SK-N-SH (cell line): ENCODE measurements at regions not wholly inside any gene's neighbourhood (a gene's known extent, or its start where the extent isn't known, plus 50 kb on each side); places are given as distances from the start of the nearest gene placed in this dataset.
"Not testable (repeated sequence)": the region's sequence is repeated elsewhere in the genome, so short reads cannot be mapped to it uniquely, and the experiment has no call there.

Experiments used
- CTCF ChIA-PET: fragments of 300-600, 350-600 bp; formaldehyde crosslinking; extraction: SDS; loops from one replicate; lab custom pipeline; 2021; lab: Yijun Ruan, JAX
- POLR2A ChIA-PET: fragments of 350-600 bp; sonication (Branson Sonifier 250); formaldehyde crosslinking; extraction: SDS; loops from one replicate; lab custom pipeline; 2020; ENCODE audit warnings: antibody characterized with exemption, inconsistent platforms; lab: Yijun Ruan, JAX
- DNase-seq: peaks from one replicate; pipeline ENCODE4 v3.0.0; 2012
- H2AFZ ChIP-seq: fragments of 200-600 bp; sonication (generic); 2 replicates; pipeline ENCODE4 v1.8.1; 2016; ENCODE audit warnings: antibody characterized with exemption, mild to moderate bottlenecking, low read depth
- H3F3A ChIP-seq: fragments of 200-600 bp; sonication (generic); replicated peaks from 2 replicates; pipeline ENCODE3; 2016; ENCODE audit warnings: antibody characterized with exemption, mild to moderate bottlenecking; ENCODE audit not compliant: insufficient read depth
- H3K27ac ChIP-seq, 2 experiments: fragments of 200-500 bp in 1 of 2; fragments of 200-600 bp in 1 of 2; sonication (Bioruptor generic) in 1 of 2; sonication (generic), shearing (Covaris generic) in 1 of 2; 2 replicates each; pipeline versions ENCODE4 v1.5.1 to v1.6.1; 2014 to 2016; ENCODE audit warnings: low read depth in 2 of 2, inconsistent platforms in 1 of 2, low read length in 1 of 2, mild to moderate bottlenecking in 1 of 2, mixed read lengths in 1 of 2
- H3K27me3 ChIP-seq: fragments of 200-600 bp; sonication (generic), shearing (Covaris generic); 2 replicates; pipeline ENCODE4 v1.6.1; 2016; ENCODE audit warnings: mixed run types; ENCODE audit not compliant: insufficient read depth
- H3K36me3 ChIP-seq, 2 experiments: fragments of 200-500 bp in 1 of 2; fragments of 200-600 bp in 1 of 2; sonication (Bioruptor generic) in 1 of 2; sonication (generic) in 1 of 2; replicated peaks in 1 of 2; 2 replicates each; pipeline versions ENCODE3 to v1.5.1; 2014 to 2016; ENCODE audit warnings: low read length in 1 of 2, mild to moderate bottlenecking in 1 of 2; ENCODE audit not compliant: insufficient read depth in 2 of 2, control insufficient read depth in 1 of 2
- H3K4me1 ChIP-seq, 2 experiments: fragments of 200-500 bp in 1 of 2; fragments of 200-600 bp in 1 of 2; sonication (Bioruptor generic) in 1 of 2; sonication (generic), shearing (Covaris generic) in 1 of 2; 2 replicates each; pipeline versions ENCODE4 v1.5.1 to v1.6.1; 2014 to 2016; ENCODE audit warnings: low read depth in 1 of 2, low read length in 1 of 2, mixed run types in 1 of 2; ENCODE audit not compliant: insufficient read depth in 2 of 2, control insufficient read depth in 1 of 2
- H3K4me2 ChIP-seq: fragments of 200-600 bp; sonication (generic), shearing (Covaris generic); 2 replicates; pipeline ENCODE4 v1.6.1; 2017; ENCODE audit warnings: mixed run types
- H3K4me3 ChIP-seq, 2 experiments: fragments of 200-500 bp in 1 of 2; fragments of 200-600 bp in 1 of 2; sonication (Bioruptor generic) in 1 of 2; sonication (generic), shearing (Covaris generic) in 1 of 2; 2 replicates each; pipeline versions ENCODE4 v1.5.1 to v1.8.1; 2014 to 2016; ENCODE audit warnings: low read depth in 2 of 2, inconsistent platforms in 1 of 2, low read length in 1 of 2, mild to moderate bottlenecking in 1 of 2, mixed read lengths in 1 of 2, moderate library complexity in 1 of 2
- H3K79me2 ChIP-seq: fragments of 200-600 bp; sonication (generic); 2 replicates; pipeline ENCODE4 v1.8.1; 2017; ENCODE audit warnings: mild to moderate bottlenecking; ENCODE audit not compliant: insufficient read depth
- H3K9ac ChIP-seq: fragments of 200-600 bp; sonication (generic); 2 replicates; pipeline ENCODE4 v1.6.1; 2017; ENCODE audit warnings: mixed run types
- H3K9me2 ChIP-seq: fragments of 200-600 bp; sonication (generic); 2 replicates; pipeline ENCODE4 v1.6.1; 2017; ENCODE audit warnings: mixed run types
- H3K9me3 ChIP-seq: fragments of 200-600 bp; sonication (generic); 2 replicates; pipeline ENCODE4 v1.6.1; 2017; ENCODE audit warnings: mixed run types, mild to moderate bottlenecking, moderate library complexity
- H4K20me1 ChIP-seq: fragments of 200-600 bp; sonication (generic); 2 replicates; pipeline ENCODE4 v1.6.1; 2017; ENCODE audit warnings: mild to moderate bottlenecking, mixed run types; ENCODE audit not compliant: insufficient read depth
- ELF1 ChIP-seq: IDR thresholded peaks from 2 replicates; pipeline ENCODE4 v1.4.0; 2012
- FOSL2 ChIP-seq: IDR thresholded peaks from 2 replicates; pipeline ENCODE4 v1.4.0; 2012; ENCODE audit warnings: low read depth, mild to moderate bottlenecking, moderate library complexity, borderline replicate concordance
- FOXJ3 ChIP-seq: sonication (generic); formaldehyde crosslinking; IDR thresholded peaks from 2 replicates; pipeline ENCODE4 v1.5.1; 2020; ENCODE audit warnings: mild to moderate bottlenecking, missing genetic modification reagents
- JUND ChIP-seq: IDR thresholded peaks from 2 replicates; pipeline ENCODE4 v1.4.0; 2012
- NFIC ChIP-seq: IDR thresholded peaks from 2 replicates; pipeline ENCODE4 v1.4.0; 2012; ENCODE audit warnings: borderline replicate concordance
- NRF1 ChIP-seq: IDR thresholded peaks from 2 replicates; pipeline ENCODE4 v1.6.1; 2012; ENCODE audit warnings: low read depth, mild to moderate bottlenecking, low read length
- POLR2AphosphoS5 ChIP-seq: IDR thresholded peaks from 2 replicates; pipeline ENCODE4 v1.6.1; 2012; ENCODE audit warnings: low read depth, low read length
- RAD21 ChIP-seq: IDR thresholded peaks from 2 replicates; pipeline ENCODE4 v1.6.1; 2012; ENCODE audit warnings: mild to moderate bottlenecking, low read length
- RFX5 ChIP-seq: IDR thresholded peaks from 2 replicates; pipeline ENCODE4 v1.6.1; 2012; ENCODE audit warnings: mild to moderate bottlenecking, improper control_type of control experiment, low read length
- TAF1 ChIP-seq: IDR thresholded peaks from 2 replicates; pipeline ENCODE4 v1.6.1; 2012; ENCODE audit warnings: low read depth, mild to moderate bottlenecking, low read length, moderate library complexity, borderline replicate concordance
- TCF12 ChIP-seq: IDR thresholded peaks from 2 replicates; pipeline ENCODE4 v1.4.0; 2012
- TEAD4 ChIP-seq: IDR thresholded peaks from 2 replicates; pipeline ENCODE4 v1.4.0; 2012; ENCODE audit warnings: mild to moderate bottlenecking, borderline replicate concordance; ENCODE audit not compliant: insufficient read depth
- YY1 ChIP-seq: IDR thresholded peaks from 2 replicates; pipeline ENCODE4 v1.4.0; 2012; ENCODE audit warnings: low read depth, mild to moderate bottlenecking
- WGBS: methylation state at CpG from one replicate; pipeline ENCODE4 v1.1.6; 2017; ENCODE audit warnings: low lambda C conversion rate; 5-methylcytosine and 5-hydroxymethylcytosine counted together
- TF ChIP-seq, protein P1 (sequence below): IDR thresholded peaks from 2 replicates; pipeline ENCODE4 v1.4.0; 2012; ENCODE audit warnings: low read depth, borderline replicate concordance
- TF ChIP-seq, protein P2 (sequence below): IDR thresholded peaks from 2 replicates; pipeline ENCODE4 v1.4.0; 2012; ENCODE audit warnings: low read depth, borderline replicate concordance
- TF ChIP-seq, protein P3 (sequence below): fragments of 200-600 bp; sonication (generic); IDR thresholded peaks from 2 replicates; pipeline ENCODE4 v1.6.1; 2017; ENCODE audit warnings: antibody characterized with exemption, mild to moderate bottlenecking, moderate library complexity
- TF ChIP-seq, protein P4 (sequence below): IDR thresholded peaks from 2 replicates; pipeline ENCODE4 v1.4.0; 2012; ENCODE audit warnings: low read depth
- TF ChIP-seq, protein P5 (sequence below): IDR thresholded peaks from 2 replicates; pipeline ENCODE4; 2012

DNA sequence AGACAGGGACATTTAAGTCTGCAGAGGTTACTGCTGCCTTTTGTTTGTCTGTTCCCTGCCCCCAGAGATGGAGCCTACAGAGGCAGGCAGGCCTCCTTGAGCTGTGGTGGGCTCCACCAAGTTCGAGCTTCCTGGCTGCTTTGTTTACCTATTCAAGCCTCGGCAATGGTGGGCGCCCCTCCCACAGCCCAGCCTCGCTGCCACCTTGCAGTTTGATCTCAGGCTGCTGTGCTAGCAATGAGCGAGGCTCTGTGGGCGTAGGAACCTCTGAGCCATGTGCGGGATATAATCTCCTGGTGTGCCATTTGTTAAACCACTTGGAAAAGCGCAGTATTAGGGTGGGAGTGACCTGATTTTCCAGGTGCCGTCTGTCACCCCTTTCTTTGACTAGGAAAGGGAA, 942.8 kb upstream of the CELF2 start:
- not testable (repeated sequence) for H3K79me2 ChIP-seq, H3F3A ChIP-seq
- WGBS, result 32% methylated on average over 8 of the region's 9 CpGs

DNA sequence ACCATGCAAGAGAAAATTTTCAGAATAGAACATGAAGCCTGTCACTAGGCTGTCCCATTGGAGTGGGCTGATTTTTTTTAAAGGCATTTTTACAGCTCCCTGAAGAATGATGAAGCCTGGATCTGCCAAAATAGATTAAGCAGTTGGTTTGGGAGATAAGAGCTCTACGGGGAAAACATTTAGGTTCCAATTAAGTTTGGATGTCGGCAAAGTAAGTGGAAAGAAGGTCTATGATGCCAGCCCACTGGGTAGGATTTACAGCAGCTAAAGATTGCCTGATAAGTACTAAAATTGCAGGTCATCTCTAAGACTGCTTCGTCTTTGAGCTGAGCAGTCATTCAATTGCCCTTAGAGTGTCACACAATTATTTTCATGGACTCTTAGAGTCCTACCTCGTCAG, 939.2 kb upstream of the CELF2 start:
- Histone ChIP-seq H2AFZ (no peak overlapping the region), H3K36me3 (no peaks in the 10 kb centered on the region), H3K27ac (no peak overlapping the region), H3K4me1 (no peaks in the 10 kb centered on the region), H3K27me3 (no peaks in the 10 kb centered on the region), H4K20me1 (no peaks in the 10 kb centered on the region), H3F3A (no peaks in the 10 kb centered on the region), H3K9me2 (no peaks in the 10 kb centered on the region), H3K4me2 (no peak overlapping the region), H3K9me3 (no peaks in the 10 kb centered on the region), H3K9ac (no peak overlapping the region), H3K4me3 (no peak overlapping the region), H3K79me2 (no peaks in the 10 kb centered on the region)
- TF ChIP-seq NFIC, result no peak
- no peak for TF ChIP-seq TCF12
- no peak for TF ChIP-seq POLR2AphosphoS5
- TF ChIP-seq JUND, result no peak
- TF ChIP-seq, protein P1, sequence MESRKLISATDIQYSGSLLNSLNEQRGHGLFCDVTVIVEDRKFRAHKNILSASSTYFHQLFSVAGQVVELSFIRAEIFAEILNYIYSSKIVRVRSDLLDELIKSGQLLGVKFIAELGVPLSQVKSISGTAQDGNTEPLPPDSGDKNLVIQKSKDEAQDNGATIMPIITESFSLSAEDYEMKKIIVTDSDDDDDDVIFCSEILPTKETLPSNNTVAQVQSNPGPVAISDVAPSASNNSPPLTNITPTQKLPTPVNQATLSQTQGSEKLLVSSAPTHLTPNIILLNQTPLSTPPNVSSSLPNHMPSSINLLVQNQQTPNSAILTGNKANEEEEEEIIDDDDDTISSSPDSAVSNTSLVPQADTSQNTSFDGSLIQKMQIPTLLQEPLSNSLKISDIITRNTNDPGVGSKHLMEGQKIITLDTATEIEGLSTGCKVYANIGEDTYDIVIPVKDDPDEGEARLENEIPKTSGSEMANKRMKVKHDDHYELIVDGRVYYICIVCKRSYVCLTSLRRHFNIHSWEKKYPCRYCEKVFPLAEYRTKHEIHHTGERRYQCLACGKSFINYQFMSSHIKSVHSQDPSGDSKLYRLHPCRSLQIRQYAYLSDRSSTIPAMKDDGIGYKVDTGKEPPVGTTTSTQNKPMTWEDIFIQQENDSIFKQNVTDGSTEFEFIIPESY, result no peak
- TF ChIP-seq FOSL2, result no peak
- no peak for TF ChIP-seq ELF1
- no peak for TF ChIP-seq FOXJ3
- no peak for TF ChIP-seq NRF1
- TF ChIP-seq RAD21, result no peak
- TF ChIP-seq, protein P2, sequence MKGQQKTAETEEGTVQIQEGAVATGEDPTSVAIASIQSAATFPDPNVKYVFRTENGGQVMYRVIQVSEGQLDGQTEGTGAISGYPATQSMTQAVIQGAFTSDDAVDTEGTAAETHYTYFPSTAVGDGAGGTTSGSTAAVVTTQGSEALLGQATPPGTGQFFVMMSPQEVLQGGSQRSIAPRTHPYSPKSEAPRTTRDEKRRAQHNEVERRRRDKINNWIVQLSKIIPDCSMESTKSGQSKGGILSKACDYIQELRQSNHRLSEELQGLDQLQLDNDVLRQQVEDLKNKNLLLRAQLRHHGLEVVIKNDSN, result no peak
- TF ChIP-seq TAF1, result no peak
- TF ChIP-seq YY1, result no peak
- TF ChIP-seq, protein P3, sequence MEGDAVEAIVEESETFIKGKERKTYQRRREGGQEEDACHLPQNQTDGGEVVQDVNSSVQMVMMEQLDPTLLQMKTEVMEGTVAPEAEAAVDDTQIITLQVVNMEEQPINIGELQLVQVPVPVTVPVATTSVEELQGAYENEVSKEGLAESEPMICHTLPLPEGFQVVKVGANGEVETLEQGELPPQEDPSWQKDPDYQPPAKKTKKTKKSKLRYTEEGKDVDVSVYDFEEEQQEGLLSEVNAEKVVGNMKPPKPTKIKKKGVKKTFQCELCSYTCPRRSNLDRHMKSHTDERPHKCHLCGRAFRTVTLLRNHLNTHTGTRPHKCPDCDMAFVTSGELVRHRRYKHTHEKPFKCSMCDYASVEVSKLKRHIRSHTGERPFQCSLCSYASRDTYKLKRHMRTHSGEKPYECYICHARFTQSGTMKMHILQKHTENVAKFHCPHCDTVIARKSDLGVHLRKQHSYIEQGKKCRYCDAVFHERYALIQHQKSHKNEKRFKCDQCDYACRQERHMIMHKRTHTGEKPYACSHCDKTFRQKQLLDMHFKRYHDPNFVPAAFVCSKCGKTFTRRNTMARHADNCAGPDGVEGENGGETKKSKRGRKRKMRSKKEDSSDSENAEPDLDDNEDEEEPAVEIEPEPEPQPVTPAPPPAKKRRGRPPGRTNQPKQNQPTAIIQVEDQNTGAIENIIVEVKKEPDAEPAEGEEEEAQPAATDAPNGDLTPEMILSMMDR, result no peak
- TF ChIP-seq, protein P4, sequence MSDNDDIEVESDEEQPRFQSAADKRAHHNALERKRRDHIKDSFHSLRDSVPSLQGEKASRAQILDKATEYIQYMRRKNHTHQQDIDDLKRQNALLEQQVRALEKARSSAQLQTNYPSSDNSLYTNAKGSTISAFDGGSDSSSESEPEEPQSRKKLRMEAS, result no peak
- no peak for TF ChIP-seq TEAD4
- no peak for TF ChIP-seq RFX5
- TF ChIP-seq, protein P5, sequence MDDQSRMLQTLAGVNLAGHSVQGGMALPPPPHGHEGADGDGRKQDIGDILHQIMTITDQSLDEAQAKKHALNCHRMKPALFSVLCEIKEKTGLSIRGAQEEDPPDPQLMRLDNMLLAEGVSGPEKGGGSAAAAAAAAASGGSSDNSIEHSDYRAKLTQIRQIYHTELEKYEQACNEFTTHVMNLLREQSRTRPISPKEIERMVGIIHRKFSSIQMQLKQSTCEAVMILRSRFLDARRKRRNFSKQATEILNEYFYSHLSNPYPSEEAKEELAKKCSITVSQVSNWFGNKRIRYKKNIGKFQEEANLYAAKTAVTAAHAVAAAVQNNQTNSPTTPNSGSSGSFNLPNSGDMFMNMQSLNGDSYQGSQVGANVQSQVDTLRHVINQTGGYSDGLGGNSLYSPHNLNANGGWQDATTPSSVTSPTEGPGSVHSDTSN, result no peak
- ChIA-PET POLR2A (no interaction called here), CTCF (no interaction called here)
- 1% methylated on average over 4 of the region's 4 CpGs for WGBS
- DNase-seq, result no peak

More for the DNA sequence above, 942.8 kb upstream of the CELF2 start:
- DNase-seq, H4K20me1 ChIP-seq, H3K4me1 ChIP-seq, H2AFZ ChIP-seq, H3K27me3 ChIP-seq, H3K36me3 ChIP-seq, H3K4me3 ChIP-seq, H3K9me3 ChIP-seq, CTCF ChIA-PET, H3K9me2 ChIP-seq, H3K4me2 ChIP-seq, H3K9ac ChIP-seq, POLR2A ChIA-PET, H3K27ac ChIP-seq: not testable (repeated sequence)
